Stimulated activated CD4-positive, alpha-beta T cell treated with anti-CD3 and anti-CD28 coated beads, Interleukin-2, amount 100 ng/mL, for 24 hours (primary cell): ENCODE measurements at regions not wholly inside any gene's neighbourhood (a gene's known extent, or its start where the extent isn't known, plus 50 kb on each side); places are given as distances from the start of the nearest gene placed in this dataset.
"Not testable (repeated sequence)": the region's sequence is repeated elsewhere in the genome, so short reads cannot be mapped to it uniquely, and the experiment has no call there.

Experiments used
- DNase-seq, 2 donors: peaks; one replicate each; pipeline ENCODE4 v3.0.0-alpha.2; 2020

DNA sequence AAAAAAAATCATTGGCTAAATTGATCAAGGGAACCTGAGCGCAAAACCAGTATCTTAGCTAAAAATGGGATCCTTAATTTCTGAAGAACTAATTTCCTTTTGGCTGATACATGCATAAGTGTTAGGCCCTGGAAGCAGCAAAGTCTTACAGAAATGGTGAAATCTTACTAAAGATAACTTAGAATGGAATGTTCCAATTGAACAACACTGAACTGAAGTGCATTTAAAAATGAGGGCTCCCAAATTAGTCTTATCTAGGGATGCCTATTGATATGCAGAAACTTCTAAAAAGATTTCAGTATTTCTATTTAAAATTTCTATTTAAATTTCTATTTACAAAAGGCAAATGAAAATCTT lies 120.7 kb upstream of the BANK1 start:
- DNase-seq = no peak

DNA sequence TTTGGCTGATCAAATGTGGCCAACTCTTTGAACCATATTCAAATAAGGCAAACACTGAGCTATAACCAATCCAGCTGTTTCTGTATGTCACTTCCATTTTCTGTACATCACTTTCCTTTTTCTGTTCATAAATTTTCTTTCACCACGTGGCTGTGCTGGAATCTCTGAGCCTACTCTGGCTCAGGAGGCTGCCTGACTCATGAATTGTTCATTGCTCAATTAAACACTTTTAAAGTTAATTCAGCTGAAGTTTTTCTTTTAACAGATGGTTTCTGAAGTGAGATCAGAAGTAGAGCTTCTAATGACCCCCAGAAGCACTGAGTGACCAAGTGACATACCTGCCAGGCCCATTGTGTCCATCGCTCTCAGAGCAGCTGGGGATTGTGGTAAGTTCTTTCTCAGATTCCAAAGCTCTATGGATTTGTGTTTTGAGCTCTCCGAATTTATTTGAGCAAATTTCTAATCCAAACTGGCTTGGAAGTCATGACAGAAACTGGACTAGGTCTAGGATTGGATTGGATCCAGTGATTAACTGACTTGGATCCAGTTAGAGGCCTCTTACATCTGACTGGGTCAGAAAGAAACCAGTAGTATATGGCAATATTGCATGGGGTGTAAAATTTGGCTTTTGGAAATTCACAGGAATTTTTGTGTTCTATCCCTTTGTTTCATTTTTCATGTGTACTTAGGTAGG lies 121.2 kb upstream of the BANK1 start:
- no peak for DNase-seq

DNA sequence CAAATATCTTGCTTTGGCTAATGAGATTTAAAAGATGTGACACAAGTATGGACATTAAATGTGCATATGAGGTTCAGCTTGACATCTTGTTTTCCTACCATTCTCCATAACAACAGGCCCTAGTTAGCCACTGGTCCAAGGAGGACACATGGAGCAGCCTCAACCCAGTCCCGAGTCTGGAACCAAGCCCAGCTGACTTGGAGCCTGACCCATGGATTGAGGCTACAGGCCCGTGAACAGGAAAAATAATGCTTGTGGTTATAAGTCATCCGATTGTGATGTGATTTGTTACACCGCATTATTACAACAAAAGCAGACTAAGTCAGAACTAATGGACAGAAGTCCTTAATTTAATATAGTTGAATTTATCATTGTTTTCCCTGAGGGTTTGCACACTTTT lies 123.2 kb upstream of the BANK1 start:
- no peak for DNase-seq

- DNase-seq = no peak
These were observed 129.9 kb upstream of the BANK1 start for GRCh38 chr4:101660607-101661006.

DNA sequence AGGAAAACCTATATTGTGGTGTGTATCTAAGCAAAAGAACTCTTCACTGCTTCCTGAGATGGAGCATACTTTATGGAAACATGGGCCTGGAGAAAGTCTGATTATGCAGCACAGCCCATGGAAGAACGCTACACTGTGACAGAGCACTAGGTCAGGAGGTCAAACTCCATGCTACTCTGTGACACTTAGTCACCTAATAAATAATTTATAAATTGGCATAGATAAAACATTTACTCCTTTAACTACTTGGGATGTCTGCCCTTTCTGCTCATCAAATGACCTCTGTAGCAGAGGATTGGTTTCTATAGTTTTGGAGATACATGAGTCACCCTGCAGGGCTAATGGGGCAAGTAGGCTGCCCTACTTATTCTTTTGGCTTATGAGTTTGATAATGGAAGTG lies 134.7 kb upstream of the BANK1 start:
- DNase-seq = no peak

DNA sequence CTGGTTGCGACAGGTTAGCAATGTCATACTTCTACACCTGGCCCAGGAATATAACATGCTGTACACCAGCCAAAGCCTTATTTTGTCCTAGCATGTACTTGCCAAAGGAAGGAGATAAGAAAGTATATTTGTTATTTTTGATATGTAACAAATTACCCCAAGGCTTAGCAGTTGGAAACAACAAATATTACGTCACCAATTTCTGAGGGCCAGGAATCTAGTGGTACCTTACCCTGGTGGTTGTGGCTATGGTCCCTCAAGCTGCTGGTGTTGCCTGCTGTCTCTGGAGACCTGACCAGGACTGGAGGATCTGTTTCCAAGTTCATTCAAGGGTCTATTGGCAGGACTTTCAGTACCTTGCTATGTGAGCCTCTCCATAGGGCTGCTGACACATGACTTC lies 135.5 kb upstream of the BANK1 start:
- DNase-seq = no peak

DNA sequence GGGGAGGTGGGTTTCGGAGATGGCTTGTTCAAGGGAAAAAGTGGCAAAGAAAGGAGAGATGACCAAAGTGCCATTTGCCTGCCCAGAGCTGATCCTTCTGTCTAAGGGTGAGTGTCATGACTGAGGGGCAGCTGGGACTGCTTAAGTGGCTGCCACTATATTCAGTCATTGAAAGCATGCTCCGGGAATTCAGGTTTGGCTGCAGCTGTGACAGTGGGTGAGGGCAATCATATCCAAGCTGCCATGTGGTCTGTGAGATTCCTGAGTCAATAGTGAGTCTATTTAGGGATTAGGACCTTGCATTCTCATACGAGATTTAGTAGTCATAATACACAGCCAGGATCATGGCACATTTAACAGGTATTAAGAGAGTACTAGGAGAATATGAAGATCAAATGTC lies 138.8 kb upstream of the BANK1 start:
- DNase-seq = no peak

DNA sequence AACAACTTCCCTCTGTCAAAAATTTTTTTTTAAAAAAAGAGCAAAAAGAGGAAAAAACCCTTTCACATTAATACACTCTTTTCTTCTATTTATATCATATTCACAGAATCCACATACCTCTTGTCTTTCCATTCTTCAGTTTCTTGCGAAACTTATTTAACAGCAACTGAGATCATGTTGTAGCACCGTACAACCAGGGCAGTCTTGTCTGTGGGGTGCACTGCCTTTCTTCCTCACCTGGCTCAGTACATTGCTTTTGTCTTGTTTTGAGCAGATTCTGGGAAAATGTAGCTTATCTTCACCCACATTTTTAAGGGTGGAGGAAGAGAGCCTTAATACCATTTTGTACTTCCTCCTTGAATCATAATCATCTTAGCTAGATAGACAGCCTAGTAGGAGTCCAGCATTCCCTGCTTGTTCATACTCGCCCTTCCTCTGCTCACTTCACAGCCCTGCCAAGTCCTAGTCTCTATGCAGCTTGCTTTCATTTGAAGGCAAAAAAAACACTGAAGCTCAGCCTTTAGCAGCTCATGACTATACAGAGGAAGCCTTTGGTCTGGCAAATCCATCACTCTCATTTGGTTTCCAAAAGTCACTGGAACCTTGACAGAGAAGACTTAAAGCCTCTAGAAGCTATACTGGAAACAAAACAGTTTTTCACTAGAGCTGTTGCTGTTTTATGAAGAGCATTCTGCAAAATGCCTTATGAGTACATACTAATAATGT lies 140.6 kb upstream of the BANK1 start:
- DNase-seq = no peak

DNA sequence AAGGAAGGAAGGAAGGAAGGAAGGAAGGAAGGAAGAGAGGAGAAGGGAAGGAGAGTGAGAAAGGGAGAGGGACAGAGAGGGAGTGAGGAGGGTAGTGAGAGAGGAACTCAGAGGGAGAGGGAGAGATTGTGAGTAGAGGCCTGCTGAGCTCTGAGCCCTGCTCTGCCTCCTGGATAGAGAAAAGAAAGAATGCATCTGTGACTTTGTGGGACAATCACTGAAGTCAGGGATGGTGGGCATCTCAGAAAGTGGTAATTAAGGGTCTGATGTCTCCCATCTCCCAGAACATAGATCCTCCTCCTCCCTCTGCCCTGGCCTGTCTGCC lies 142.9 kb upstream of the BANK1 start:
- DNase-seq = no peak

DNA sequence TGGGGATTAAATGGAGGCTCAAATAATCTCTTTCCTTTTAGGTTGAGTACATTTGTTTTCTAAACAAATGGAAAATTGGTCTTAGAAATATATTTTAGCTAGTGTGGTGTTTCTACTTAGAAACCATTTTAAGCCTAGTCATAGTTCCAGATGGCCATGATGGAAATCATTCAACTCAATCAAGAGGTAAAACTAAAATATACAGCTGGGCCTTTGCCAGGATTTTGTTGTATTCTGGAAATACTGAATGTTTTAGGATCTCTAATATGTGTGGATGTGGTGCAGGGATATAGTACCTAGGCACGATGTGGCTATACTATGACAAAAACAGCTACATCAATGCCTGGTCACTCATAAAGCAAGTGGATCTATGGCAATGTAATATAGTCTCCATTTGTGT lies 146.0 kb upstream of the BANK1 start:
- no peak for DNase-seq

- no peak for DNase-seq
These were observed 147.2 kb upstream of the BANK1 start for GRCh38 chr4:101643186-101643837.

GRCh38 chr4:101632766-101633165 lies 157.8 kb upstream of the BANK1 start:
- DNase-seq = not testable (repeated sequence)

DNA sequence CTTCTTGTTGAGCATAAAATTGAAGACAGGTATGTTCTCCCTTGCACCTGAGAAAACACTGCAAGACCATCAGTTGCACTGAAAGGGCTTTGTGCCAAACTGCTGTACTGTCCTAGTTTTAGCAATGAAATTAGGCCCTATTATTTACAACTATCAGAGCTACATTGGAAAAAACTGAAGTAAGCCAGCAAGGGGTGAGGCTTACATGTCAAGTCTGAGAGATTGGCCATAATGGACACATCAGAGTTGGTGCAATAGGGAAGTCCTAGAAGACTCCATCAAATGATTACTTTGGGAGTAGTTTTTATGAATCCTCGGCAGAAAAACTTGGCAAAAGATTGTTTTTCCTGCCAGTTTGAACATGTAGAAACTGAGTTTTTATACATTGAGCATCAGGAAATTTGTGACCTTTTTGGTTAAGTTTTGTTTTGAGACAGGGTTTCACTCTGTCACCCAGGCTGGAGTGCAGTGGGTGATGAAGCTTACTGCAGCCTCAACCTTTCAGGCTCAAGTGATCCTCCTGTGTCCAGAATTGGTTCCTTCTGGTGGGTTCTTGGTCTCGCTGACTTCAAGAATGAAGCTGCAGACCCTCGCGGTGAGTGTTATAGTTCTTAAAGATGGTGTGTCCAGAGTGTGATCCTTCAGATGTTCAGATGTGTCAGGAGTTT lies 160.1 kb upstream of the BANK1 start:
- DNase-seq = no peak

DNA sequence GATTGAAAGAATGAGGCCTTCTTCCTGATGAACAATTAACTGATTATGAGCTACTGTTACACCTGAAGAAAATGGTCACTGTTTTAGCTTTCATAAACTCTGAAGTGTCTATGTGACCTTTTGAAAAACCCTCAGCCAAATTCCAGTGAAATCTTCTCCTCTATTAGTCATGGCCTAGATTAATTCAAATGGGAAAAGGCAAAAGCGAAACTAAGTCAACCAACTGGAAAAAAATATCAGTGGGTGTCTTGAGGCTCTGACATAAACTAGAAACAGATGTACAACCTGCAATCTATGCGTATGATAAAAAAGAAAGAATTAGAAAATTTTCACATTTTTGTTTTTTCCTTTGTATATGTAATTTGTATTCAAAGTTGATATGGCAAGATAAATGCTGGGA lies 169.4 kb upstream of the BANK1 start:
- DNase-seq = no peak

DNA sequence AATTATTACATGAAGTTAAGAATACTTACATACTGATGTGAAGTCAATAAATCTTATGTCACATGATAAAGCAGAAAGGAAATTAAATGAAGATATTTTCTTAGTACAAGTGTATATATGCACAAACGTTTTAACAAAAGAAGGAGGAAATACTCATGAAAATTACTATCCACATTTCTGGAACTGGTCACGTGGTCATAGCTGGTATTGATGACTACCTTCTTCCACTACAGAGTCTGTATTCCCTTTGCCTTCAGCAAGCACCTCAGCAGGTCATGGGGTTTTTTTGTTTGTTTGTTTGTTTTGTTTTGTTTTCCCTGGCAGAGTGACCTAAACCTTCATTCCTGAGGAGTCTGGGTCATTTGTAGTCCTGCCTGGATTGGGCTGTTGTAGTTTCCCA lies 174.9 kb upstream of the BANK1 start:
- no peak for DNase-seq

- not testable (repeated sequence) for DNase-seq
These were observed 183.5 kb upstream of the BANK1 start for GRCh38 chr4:101606989-101607388.

- DNase-seq = no peak
These were observed 185.6 kb upstream of the BANK1 start for GRCh38 chr4:101604976-101605375.

- no peak for DNase-seq
These were observed 190.2 kb upstream of the BANK1 start for GRCh38 chr4:101600287-101600686.

DNA sequence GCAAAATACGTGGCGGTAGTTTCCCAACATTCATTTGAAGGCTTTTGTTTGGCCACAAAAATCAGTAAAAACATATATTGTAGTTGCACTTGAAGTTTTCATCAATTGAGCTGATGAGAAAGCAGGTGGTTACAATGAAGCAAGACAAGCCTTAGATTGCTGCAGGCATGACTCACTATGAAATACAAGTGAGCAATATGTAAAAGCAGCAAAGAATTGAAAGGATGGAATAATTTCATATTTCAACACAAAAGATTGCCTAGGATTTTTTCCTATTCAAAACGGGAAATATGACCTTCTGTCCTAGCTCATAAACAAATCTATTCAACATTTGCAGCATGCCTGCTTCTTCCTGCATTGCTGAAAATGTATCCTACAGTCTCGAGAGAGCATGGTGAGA lies 190.9 kb upstream of the BANK1 start:
- DNase-seq = no peak

- DNase-seq = peak; percentile 11 to 42
These were observed 193.6 kb upstream of the BANK1 start for GRCh38 chr4:101596781-101597552.

DNA sequence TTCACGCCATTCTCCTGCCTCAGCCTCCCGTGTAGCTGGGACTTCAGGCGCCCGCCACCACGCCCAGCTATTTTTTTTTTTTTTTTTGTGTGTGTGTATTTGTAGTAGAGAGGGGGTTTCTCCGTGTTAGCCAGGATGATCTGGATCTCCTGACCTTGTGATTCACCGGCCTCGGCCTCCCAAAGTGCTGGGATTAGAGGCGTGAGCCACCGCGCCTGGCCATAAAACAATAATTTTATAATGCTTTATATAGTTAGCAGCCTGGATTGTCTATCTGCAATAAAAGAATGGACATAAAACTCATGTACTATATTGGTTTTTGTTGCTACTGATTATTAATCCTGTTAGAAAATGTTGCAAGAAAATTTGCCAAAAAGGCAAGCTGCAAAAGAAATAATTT lies 195.9 kb upstream of the BANK1 start:
- no peak for DNase-seq

- no peak for DNase-seq
These were observed 196.9 kb upstream of the BANK1 start for GRCh38 chr4:101593666-101594065.

DNA sequence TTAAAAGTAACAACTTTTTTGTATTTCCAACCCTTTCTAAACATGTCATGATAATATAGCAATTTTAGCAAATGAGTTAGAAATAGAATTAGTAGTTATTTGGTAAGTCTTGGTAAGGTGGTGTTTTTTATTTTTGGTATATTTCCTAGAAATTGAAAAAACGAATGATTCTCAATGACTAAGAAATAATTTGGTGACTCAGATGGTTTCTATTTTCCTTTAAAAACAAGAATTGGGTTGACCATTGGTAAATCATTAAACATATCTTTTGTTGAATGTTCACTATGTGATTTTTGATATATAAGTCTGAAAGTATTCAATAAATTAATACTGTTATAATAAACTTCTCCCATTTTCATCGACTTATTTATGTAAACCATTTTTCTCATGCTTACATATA lies 206.2 kb upstream of the BANK1 start:
- no peak for DNase-seq
